Hepatocyte (in vitro differentiated cells): ENCODE measurements at regions not wholly inside any gene's neighbourhood (a gene's known extent, or its start where the extent isn't known, plus 50 kb on each side); places are given as distances from the start of the nearest gene placed in this dataset.

ENCODE experiments used
- DNase-seq: peaks from one replicate; pipeline ENCODE4 v3.0.0-alpha.2; 2016; ENCODE audit warnings: low spot score
- H2AFZ ChIP-seq: fragments of 200-600 bp; sonication (generic); 2 replicates; pipeline ENCODE4 v1.6.0; 2016; ENCODE audit warnings: antibody characterized with exemption, mild to moderate bottlenecking
- H3K27ac ChIP-seq: fragments of 200-600 bp; sonication (generic); 2 replicates; pipeline ENCODE4 v1.5.1; 2016; ENCODE audit warnings: mild to moderate bottlenecking
- H3K27me3 ChIP-seq: fragments of 200-600 bp; sonication (generic); 2 replicates; pipeline ENCODE4 v1.6.1; 2016
- H3K36me3 ChIP-seq: fragments of 200-600 bp; sonication (generic); replicated peaks from 2 replicates; pipeline ENCODE4 v1.5.1; 2016; ENCODE audit warnings: low read depth; ENCODE audit not compliant: insufficient read depth
- H3K4me1 ChIP-seq: fragments of 200-600 bp; sonication (generic); 2 replicates; pipeline ENCODE4 v1.5.1; 2016; ENCODE audit warnings: mild to moderate bottlenecking, moderate library complexity; ENCODE audit not compliant: insufficient read depth
- H3K4me2 ChIP-seq: fragments of 200-600 bp; sonication (generic); 2 replicates; pipeline ENCODE4 v1.6.0; 2016
- H3K4me3 ChIP-seq: fragments of 200-600 bp; sonication (generic); 2 replicates; pipeline ENCODE4 v1.5.1; 2016; ENCODE audit warnings: mild to moderate bottlenecking
- H3K79me2 ChIP-seq: fragments of 200-600 bp; sonication (generic); 2 replicates; pipeline ENCODE4 v1.6.0; 2017; ENCODE audit warnings: mild to moderate bottlenecking
- H3K9me2 ChIP-seq: fragments of 200-600 bp; sonication (generic); replicated peaks from 2 replicates; pipeline ENCODE4 v1.6.0; 2017; ENCODE audit warnings: mild to moderate bottlenecking; ENCODE audit not compliant: insufficient read depth
- H3K9me3 ChIP-seq: fragments of 200-600 bp; sonication (generic); 2 replicates; pipeline ENCODE4 v1.5.1; 2016; ENCODE audit warnings: low read depth, mild to moderate bottlenecking
- H4K20me1 ChIP-seq: fragments of 200-600 bp; sonication (generic); 2 replicates; pipeline ENCODE4 v1.6.0; 2016; ENCODE audit warnings: mild to moderate bottlenecking; ENCODE audit not compliant: insufficient read depth, poor library complexity, severe bottlenecking
- CTCF ChIP-seq: fragments of 200-600 bp; sonication (generic); IDR thresholded peaks from 2 replicates; pipeline ENCODE4 v1.5.1; 2016; ENCODE audit warnings: antibody characterized with exemption, mild to moderate bottlenecking; ENCODE audit not compliant: poor library complexity
- EZH2 ChIP-seq: fragments of 200-600 bp; sonication (generic); IDR thresholded peaks from 2 replicates; pipeline ENCODE4 v1.6.1; 2016; ENCODE audit warnings: antibody characterized with exemption, mild to moderate bottlenecking, borderline replicate concordance
- EZH2phosphoT487 ChIP-seq: fragments of 200-600 bp; sonication (generic); IDR thresholded peaks from one replicate; pipeline ENCODE4 v1.6.1; 2018; ENCODE audit warnings: antibody characterized with exemption, mild to moderate bottlenecking, low read depth, moderate library complexity; ENCODE audit not compliant: unreplicated experiment, severe bottlenecking
- WGBS: methylation state at CpG from one replicate; pipeline ENCODE4 v1.1.6; 2016; ENCODE audit warnings: low lambda C conversion rate; ENCODE audit errors: missing lambda C conversion rate; 5-methylcytosine and 5-hydroxymethylcytosine counted together

DNA sequence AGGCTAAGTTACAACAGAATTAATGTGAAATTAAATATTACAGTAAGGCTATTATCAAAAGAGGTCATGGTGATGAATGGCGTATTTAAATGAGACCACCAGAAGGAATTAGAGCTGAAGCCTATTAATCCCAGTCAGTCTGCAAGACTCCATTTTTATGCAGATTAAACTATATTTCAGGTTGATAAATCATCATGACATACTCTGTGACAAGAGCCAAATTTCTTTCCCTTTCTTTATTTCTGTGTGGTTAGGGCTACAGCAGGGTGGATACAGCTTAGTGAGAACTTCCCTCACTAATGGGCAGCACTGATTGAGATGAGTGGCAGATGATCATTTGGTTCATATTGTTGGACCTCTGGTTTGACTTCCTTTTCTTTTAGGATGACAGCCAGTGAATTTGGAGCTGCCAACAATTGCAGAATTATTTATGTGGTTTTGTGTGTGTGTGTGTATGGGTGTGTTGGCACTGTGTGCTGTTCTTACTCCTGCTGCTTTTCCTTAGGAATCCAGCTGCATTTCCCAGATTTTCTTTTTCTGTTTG lies 481.3 kb downstream of the PIK3C3 start:
- TF ChIP-seq EZH2 (no peak), EZH2phosphoT487 (no peak), CTCF (no peak)
- WGBS: 94% methylated on average over 1 of the region's 1 CpG
- Histone ChIP-seq H3K4me2 (no peak overlapping the region), H3K4me3 (no peak overlapping the region), H3K9me3 (no peaks in the 10 kb centered on the region), H3K4me1 (no peaks in the 10 kb centered on the region), H3K27me3 (no peaks in the 10 kb centered on the region), H3K36me3 (no peaks in the 10 kb centered on the region), H4K20me1 (no peaks in the 10 kb centered on the region), H3K27ac (no peak overlapping the region), H2AFZ (no peak overlapping the region), H3K79me2 (no peaks in the 10 kb centered on the region), H3K9me2 (no peaks in the 10 kb centered on the region)
- DNase-seq: no peak

DNA sequence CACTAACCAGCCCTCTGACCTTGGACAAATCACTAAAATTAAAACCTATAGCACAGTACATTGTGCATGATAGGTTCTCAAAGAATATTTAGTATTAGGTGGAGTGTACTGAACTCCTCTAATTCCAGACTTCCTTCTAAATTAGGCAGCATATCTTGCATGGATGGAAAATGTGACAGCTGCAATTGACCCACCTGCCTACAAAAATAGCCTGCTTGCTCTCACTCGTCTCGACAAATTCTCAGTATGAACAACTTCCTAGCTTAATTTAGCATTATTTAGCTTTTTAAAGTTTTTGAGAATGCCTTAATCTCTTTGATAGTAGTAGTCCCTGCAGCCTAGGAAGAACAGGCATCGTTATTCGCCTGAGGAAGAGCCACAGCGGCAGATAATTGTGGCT lies 482.0 kb downstream of the PIK3C3 start:
- Histone ChIP-seq H3K27me3 (no peaks in the 10 kb centered on the region), H3K4me2 (no peak overlapping the region), H3K4me3 (no peak overlapping the region), H3K9me3 (no peaks in the 10 kb centered on the region), H4K20me1 (no peaks in the 10 kb centered on the region), H3K4me1 (no peaks in the 10 kb centered on the region), H3K27ac (no peak overlapping the region), H3K79me2 (no peaks in the 10 kb centered on the region), H3K9me2 (no peaks in the 10 kb centered on the region), H3K36me3 (no peaks in the 10 kb centered on the region), H2AFZ (no peak overlapping the region)
- TF ChIP-seq EZH2phosphoT487 (no peak), CTCF (no peak), EZH2 (no peak)
- WGBS: 95% methylated on average over 5 of the region's 5 CpGs
- no peak for DNase-seq

DNA sequence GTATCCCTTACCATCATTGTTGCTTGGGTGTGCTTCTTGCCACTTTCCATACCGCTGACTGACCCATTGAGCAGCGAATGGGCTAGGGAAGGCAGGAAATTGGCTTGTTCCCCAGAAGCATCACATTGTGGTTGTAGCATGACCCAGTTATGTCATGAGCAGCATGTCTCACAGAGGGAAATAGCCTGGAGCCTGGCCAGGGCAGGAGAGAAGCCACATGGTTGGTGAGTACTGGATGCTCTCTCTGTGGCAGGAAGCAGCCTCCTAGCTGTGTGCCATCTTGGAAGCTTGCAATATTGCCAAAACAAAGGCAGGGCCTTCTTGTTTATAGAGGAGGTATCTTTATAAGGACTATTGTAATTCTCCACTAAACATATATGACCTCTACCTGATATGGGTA lies 482.6 kb downstream of the PIK3C3 start:
- no peaks in the 10 kb centered on the region for H3K27me3 ChIP-seq
- H3K27ac ChIP-seq: no peak overlapping the region
- DNase-seq: no peak
- H2AFZ ChIP-seq: no peak overlapping the region
- H3K4me3 ChIP-seq: no peak overlapping the region
- H3K9me3 ChIP-seq: no peaks in the 10 kb centered on the region
- H3K9me2 ChIP-seq: no peaks in the 10 kb centered on the region
- TF ChIP-seq EZH2phosphoT487 (no peak), CTCF (no peak), EZH2 (no peak)
- no peaks in the 10 kb centered on the region for H3K79me2 ChIP-seq
- WGBS: 91% methylated on average over 2 of the region's 2 CpGs
- no peaks in the 10 kb centered on the region for H3K36me3 ChIP-seq
- H3K4me1 ChIP-seq: no peaks in the 10 kb centered on the region
- no peaks in the 10 kb centered on the region for H4K20me1 ChIP-seq
- no peak overlapping the region for H3K4me2 ChIP-seq

GRCh38 chr18:42442656-42443055 lies 487.6 kb downstream of the PIK3C3 start:
- Histone ChIP-seq H3K9me2 (no peaks in the 10 kb centered on the region), H3K36me3 (no peaks in the 10 kb centered on the region), H3K4me2 (no peak overlapping the region), H2AFZ (no peak overlapping the region), H3K27ac (no peak overlapping the region), H4K20me1 (no peaks in the 10 kb centered on the region), H3K4me3 (no peak overlapping the region), H3K9me3 (no peaks in the 10 kb centered on the region), H3K4me1 (no peaks in the 10 kb centered on the region), H3K79me2 (no peaks in the 10 kb centered on the region), H3K27me3 (no peaks in the 10 kb centered on the region)
- DNase-seq: no peak
- WGBS: 86% methylated on average over 3 of the region's 3 CpGs
- no peak for TF ChIP-seq CTCF
- no peak for TF ChIP-seq EZH2
- no peak for TF ChIP-seq EZH2phosphoT487
